Endothelial cell of umbilical vein (primary cell): ENCODE measurements at regions not wholly inside any gene's neighbourhood (a gene's known extent, or its start where the extent isn't known, plus 50 kb on each side); places are given as distances from the start of the nearest gene placed in this dataset.

Source experiments
- BruUV-seq: library from RNA; stranded (reverse); fragments of 400-500 nt; replicated peaks from 2 replicates; lab custom pipeline; 2021; lab: Mats Ljungman, UMichigan
- CTCF ChIA-PET: fragments of 300-600, 350-600 bp; sonication (Branson Sonifier 250); formaldehyde crosslinking; loops from one replicate; lab custom pipeline; 2021; ENCODE audit warnings: antibody characterized with exemption, inconsistent platforms; lab: Charles Lee
- POLR2A ChIA-PET: fragments of 300-600, 350-600 bp; sonication (Branson Sonifier 250); formaldehyde crosslinking; loops from one replicate; lab custom pipeline; 2021; ENCODE audit warnings: antibody characterized with exemption, inconsistent platforms; lab: Charles Lee
- DNase-seq: peaks from one replicate; pipeline ENCODE4 v3.0.0-alpha.2; 2011; ENCODE audit warnings: low read depth, low spot score
- FAIRE-seq: peaks from 2 replicates; lab custom pipeline; 2011; peaks lifted over from hg19 to GRCh38; lab: Jason Lieb, UNC
- H2AFZ ChIP-seq: 2 replicates; pipeline ENCODE4 v1.6.0; 2012; ENCODE audit warnings: low read depth, low read length, control low read depth, inconsistent platforms
- H3K27ac ChIP-seq: 2 replicates; pipeline ENCODE4 v1.5.1; 2011; ENCODE audit warnings: low read depth, mild to moderate bottlenecking, control low read depth, low read length, moderate library complexity; ENCODE audit not compliant: insufficient read depth
- H3K27me3 ChIP-seq, 2 experiments: 2 replicates each; pipeline versions ENCODE4 v1.6.0 to v1.6.1; 2011; ENCODE audit warnings: low read length in 2 of 2, mixed read lengths in 1 of 2; ENCODE audit not compliant: control insufficient read depth in 2 of 2, insufficient read depth in 2 of 2
- H3K36me3 ChIP-seq, 2 experiments: 2 replicates in 1 of 2; 3 replicates in 1 of 2; pipeline ENCODE4 v1.5.1; 2011; ENCODE audit warnings: low read length in 2 of 2, mild to moderate bottlenecking in 1 of 2, moderate library complexity in 1 of 2; ENCODE audit not compliant: control insufficient read depth in 2 of 2, insufficient read depth in 2 of 2; ENCODE audit errors: extremely low read depth in 1 of 2
- H3K4me1 ChIP-seq: 3 replicates; pipeline ENCODE4 v1.5.1; 2011; ENCODE audit warnings: mild to moderate bottlenecking, low read length; ENCODE audit not compliant: control insufficient read depth, insufficient read depth; ENCODE audit errors: extremely low read depth
- H3K4me2 ChIP-seq: 2 replicates; pipeline ENCODE4 v1.6.1; 2011; ENCODE audit warnings: low read length, control low read depth, mixed read lengths; ENCODE audit not compliant: insufficient read depth
- H3K4me3 ChIP-seq, 3 experiments: fragments of 200-600 bp in 1 of 3; sonication (generic), shearing (Covaris generic) in 1 of 3; replicated peaks in 1 of 3; 2 replicates each; pipeline ENCODE4 v1.5.1; 2011 to 2016; ENCODE audit warnings: control low read depth in 3 of 3, low read length in 3 of 3, mild to moderate bottlenecking in 2 of 3, inconsistent platforms in 1 of 3, low read depth in 1 of 3, moderate library complexity in 1 of 3; ENCODE audit not compliant: insufficient read depth in 1 of 3
- H3K79me2 ChIP-seq: 2 replicates; pipeline ENCODE4 v1.6.0; 2012; ENCODE audit warnings: low read length, inconsistent platforms; ENCODE audit not compliant: control insufficient read depth, insufficient read depth
- H3K9ac ChIP-seq: replicated peaks from 2 replicates; pipeline ENCODE3; 2011; ENCODE audit warnings: low read length, control low read depth; ENCODE audit not compliant: insufficient read depth; ENCODE audit errors: extremely low read depth
- H3K9me1 ChIP-seq: replicated peaks from 3 replicates; pipeline ENCODE4 v1.6.0; 2011; ENCODE audit warnings: mild to moderate bottlenecking, low read length; ENCODE audit not compliant: control insufficient read depth, insufficient read depth; ENCODE audit errors: extremely low read depth
- H3K9me3 ChIP-seq: replicated peaks from 2 replicates; pipeline ENCODE4 v1.5.1; 2012; ENCODE audit warnings: low read length, inconsistent platforms; ENCODE audit not compliant: control insufficient read depth, insufficient read depth
- H4K20me1 ChIP-seq: replicated peaks from 2 replicates; pipeline ENCODE3; 2011; ENCODE audit warnings: mild to moderate bottlenecking, low read length; ENCODE audit not compliant: control insufficient read depth, insufficient read depth; ENCODE audit errors: extremely low read depth
- CTCF ChIP-seq, 2 donors: IDR thresholded peaks; 1 replicate in 1 of 2; 2 replicates in 1 of 2; pipeline ENCODE4 v1.5.1; 2011; ENCODE audit warnings: low read length in 2 of 2, mild to moderate bottlenecking in 2 of 2, moderate library complexity in 2 of 2, control low read depth in 1 of 2, inconsistent platforms in 1 of 2, low read depth in 1 of 2; ENCODE audit not compliant: insufficient read depth in 1 of 2; ENCODE audit errors: extremely low read depth in 1 of 2
- EZH2 ChIP-seq: IDR thresholded peaks from 2 replicates; pipeline ENCODE4 v1.6.1; 2012; ENCODE audit warnings: borderline replicate concordance, low read depth, mild to moderate bottlenecking, moderate library complexity, low read length, inconsistent platforms; ENCODE audit not compliant: severe bottlenecking
- FOS ChIP-seq: IDR thresholded peaks from 2 replicates; pipeline ENCODE4 v1.6.1; 2011; ENCODE audit warnings: mild to moderate bottlenecking, low read length, moderate library complexity, borderline replicate concordance; ENCODE audit not compliant: insufficient read depth
- GATA2 ChIP-seq: IDR thresholded peaks from 2 replicates; pipeline ENCODE4 v1.7.0; 2011; ENCODE audit warnings: low read depth, mild to moderate bottlenecking, moderate library complexity, mixed read lengths, low read length; ENCODE audit not compliant: insufficient read length, insufficient read depth
- JUN ChIP-seq: IDR thresholded peaks from 2 replicates; pipeline ENCODE4 v1.6.1; 2011; ENCODE audit warnings: borderline replicate concordance, low read depth; ENCODE audit not compliant: insufficient read length, insufficient read depth
- MAX ChIP-seq: IDR thresholded peaks from 2 replicates; pipeline ENCODE4 v1.6.1; 2011; ENCODE audit not compliant: insufficient read depth, insufficient read length
- MYC ChIP-seq: IDR thresholded peaks from one replicate; pipeline ENCODE4 v1.6.1; 2011; ENCODE audit warnings: mild to moderate bottlenecking, low read depth, low read length
- POLR2A ChIP-seq: IDR thresholded peaks from 2 replicates; pipeline ENCODE4 v1.6.1; 2012; ENCODE audit warnings: low read depth, mild to moderate bottlenecking, control low read depth, low read length
- POLR2AphosphoS5 ChIP-seq: IDR thresholded peaks from 2 replicates; pipeline ENCODE4 v1.6.1; 2012; ENCODE audit warnings: low read depth, mild to moderate bottlenecking, control low read depth, low read length, moderate library complexity; ENCODE audit not compliant: insufficient read depth
- dilution Hi-C: fragments of 300-500 bp; cut with MboI; formaldehyde crosslinking; loops from one replicate; pipeline ENCODE4 v1.15.0; 2019; ENCODE audit warnings: low sequenced_read_pairs; ENCODE audit not compliant: extremely low pct_ligation_motif_present
- intact Hi-C: fragments of 100-400 bp; cut with micrococcal nuclease; formaldehyde crosslinking; loops from one replicate; pipeline ENCODE4 v1.10.0; 2022

GRCh38 chr13:33490461-33491327 lies 205.1 kb upstream of the STARD13 start:
- H2AFZ ChIP-seq, result peak overlapping the region; percentile 89
- dilution Hi-C loops, result no loop called here

GRCh38 chr13:33493672-33494365 lies 208.3 kb upstream of the STARD13 start:
- peak overlapping the region; percentile 75 for H3K4me2 ChIP-seq
- no peak for DNase-seq
- intact Hi-C loops, result loop anchor here (1.0 to 10.0 kb wide), 12 partner anchors 15 to 907 kb away; partner anchors contain the start of genes PDS5B and STARD13
- H4K20me1 ChIP-seq, result no peaks in the 10 kb centered on the region
- no peak for FAIRE-seq
- no peaks in the 10 kb centered on the region for H3K27me3 ChIP-seq
- H3K9ac ChIP-seq, result peak overlapping the region; percentile 81
- BruUV-seq, result no TSS peak
- H3K79me2 ChIP-seq, result no peaks in the 10 kb centered on the region
- CTCF ChIA-PET, result interaction anchor here (0.7 to 1.9 kb wide), 5 partner anchors 17 to 265 kb away, joined by 3 to 11 read pairs (median 3); no protein-coding TSS in a partner anchor
- peaks cover 66% of the 10 kb centered on the region for H3K4me1 ChIP-seq
- POLR2A ChIA-PET, result interaction anchor here (1.3 kb wide), 1 partner anchor 257 kb away, joined by 3 read pairs; no protein-coding TSS in a partner anchor
- peak overlapping the region; percentile 98 for H3K27ac ChIP-seq
- dilution Hi-C loops, result no loop called here
- no peaks in the 10 kb centered on the region for H3K9me3 ChIP-seq
- H2AFZ ChIP-seq, result peak overlapping the region; percentile 46
- H3K9me1 ChIP-seq, result no peaks in the 10 kb centered on the region
- H3K36me3 ChIP-seq, result no peaks in the 10 kb centered on the region
- TF ChIP-seq JUN, result no peak
- no peak for TF ChIP-seq FOS
- no peak for TF ChIP-seq POLR2AphosphoS5
- no peak for TF ChIP-seq CTCF (IDR thresholded peaks at IDR 0.05; ENCODE audit: extremely low read depth in 1 of 2, insufficient read depth in 1 of 2, low read depth in 1 of 2, low read length in 2 of 2)
- TF ChIP-seq MAX, result no peak
- no peak for TF ChIP-seq EZH2
- TF ChIP-seq MYC, result no peak
- TF ChIP-seq POLR2A, result no peak
- TF ChIP-seq GATA2, result no peak
- no peak overlapping the region for H3K4me3 ChIP-seq

More at GRCh38 chr13:33490461-33491327, 205.1 kb upstream of the STARD13 start:
- DNase-seq, result peak; percentile 95
- no TSS peak for BruUV-seq
- H3K27ac ChIP-seq, result peak overlapping the region; percentile 70
- H3K36me3 ChIP-seq, result no peaks in the 10 kb centered on the region
- H3K79me2 ChIP-seq, result no peaks in the 10 kb centered on the region
- no peaks in the 10 kb centered on the region for H3K9me3 ChIP-seq
- H3K4me2 ChIP-seq, result peak overlapping the region; percentile 31
- intact Hi-C loops, result loop anchor here (5.0 to 10.0 kb wide), 2 partner anchors 232 to 664 kb away; no protein-coding TSS in a partner anchor
- peaks cover 46% of the 10 kb centered on the region for H3K4me1 ChIP-seq
- CTCF ChIA-PET, result no interaction called here
- peak overlapping the region; percentile 48 for H3K9ac ChIP-seq
- POLR2A ChIA-PET, result no interaction called here
- no peak overlapping the region for H3K4me3 ChIP-seq
- H3K9me1 ChIP-seq, result no peaks in the 10 kb centered on the region
- FAIRE-seq, result peak; percentile 73
- H4K20me1 ChIP-seq, result no peaks in the 10 kb centered on the region
- H3K27me3 ChIP-seq, result no peaks in the 10 kb centered on the region
- TF ChIP-seq MAX (peak; percentile 63), POLR2A (no peak)
